GM12891 (cell line): ENCODE measurements at regions not wholly inside any gene's neighbourhood (a gene's known extent, or its start where the extent isn't known, plus 50 kb on each side); places are given as distances from the start of the nearest gene placed in this dataset.

Source experiments
- DNase-seq: peaks from one replicate; pipeline ENCODE4 v3.0.0; 2011; ENCODE audit warnings: low spot score; ENCODE audit not compliant: insufficient read length
- FAIRE-seq: peaks from 2 replicates; lab custom pipeline; 2011; peaks lifted over from hg19 to GRCh38; lab: Jason Lieb, UNC
- PAX5 ChIP-seq: IDR thresholded peaks from 2 replicates; pipeline ENCODE4 v1.6.1; 2011; ENCODE audit warnings: low read length, moderate library complexity, mild to moderate bottlenecking; ENCODE audit not compliant: insufficient read depth, severe bottlenecking
- POLR2A ChIP-seq: IDR thresholded peaks from 2 replicates; pipeline ENCODE4 v1.6.1; 2011; ENCODE audit warnings: low read depth, low read length, control low read depth
- POLR2AphosphoS5 ChIP-seq: IDR thresholded peaks from 2 replicates; pipeline ENCODE4 v1.6.1; 2011; ENCODE audit warnings: low read depth, low read length, control low read depth
- POU2F2 ChIP-seq: IDR thresholded peaks from 2 replicates; pipeline ENCODE4 v1.6.1; 2011; ENCODE audit warnings: low read depth, mild to moderate bottlenecking, control low read depth, low read length, moderate library complexity
- SPI1 ChIP-seq: IDR thresholded peaks from 2 replicates; pipeline ENCODE4 v1.6.1; 2011; ENCODE audit warnings: low read depth, low read length, control low read depth
- TAF1 ChIP-seq: IDR thresholded peaks from 2 replicates; pipeline ENCODE4 v1.6.1; 2011; ENCODE audit warnings: low read depth, low read length, control low read depth

GRCh38 chr17:83173914-83174361, 94.5 kb downstream of the METRNL start:
- DNase-seq = no peak
- FAIRE-seq = no peak
- TF ChIP-seq POLR2AphosphoS5 (no peak), PAX5 (no peak), TAF1 (no peak), POU2F2 (no peak), SPI1 (no peak), POLR2A (no peak)

GRCh38 chr17:83174362-83175118, 95.1 kb downstream of the METRNL start:
- FAIRE-seq (peak; percentile 96), DNase-seq (peak; percentile 71)
- TF ChIP-seq POU2F2 = no peak
- TF ChIP-seq SPI1 = no peak
- no peak for TF ChIP-seq POLR2A
- TF ChIP-seq POLR2AphosphoS5 = no peak
- no peak for TF ChIP-seq TAF1
- TF ChIP-seq PAX5 = no peak

DNA sequence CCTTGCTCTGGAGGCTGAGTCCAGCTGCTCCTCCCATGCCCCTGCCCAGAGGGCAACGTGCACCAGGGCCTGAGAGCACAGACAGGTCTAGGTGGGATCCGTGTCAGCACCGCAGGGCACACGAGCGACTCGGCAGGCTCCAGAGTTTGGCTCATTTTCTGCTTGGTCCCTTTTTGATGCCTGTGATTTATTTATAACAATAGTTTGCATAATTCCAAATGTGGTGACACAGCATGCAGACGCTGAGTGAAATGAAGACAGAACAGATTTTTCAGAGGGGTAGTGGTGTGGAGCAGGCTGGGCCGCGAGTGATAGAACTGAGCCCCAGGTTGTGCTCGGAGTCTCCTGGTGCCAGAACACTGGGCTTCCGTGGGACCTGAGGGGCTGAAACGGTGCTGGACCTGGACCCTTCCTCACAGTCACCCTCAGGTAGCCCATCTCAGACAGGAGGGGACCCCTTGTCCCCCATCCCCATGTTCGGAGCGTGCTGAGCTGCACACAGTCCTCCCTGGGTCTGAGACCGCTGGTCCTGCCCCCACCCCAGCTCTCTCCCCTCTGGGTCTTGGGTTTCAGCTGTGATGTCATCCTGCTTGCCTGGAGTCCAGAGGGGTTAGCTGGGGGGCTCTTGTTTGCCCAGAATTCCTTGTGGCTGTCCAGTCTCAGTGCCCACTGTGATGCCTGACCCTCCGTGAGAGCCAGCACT, 95.9 kb downstream of the METRNL start:
- TF ChIP-seq POU2F2 = peak; percentile 82; the same call in 1 of the 2 replicates
- TF ChIP-seq TAF1 = no peak
- FAIRE-seq (peak; percentile 87), DNase-seq (no peak)

DNA sequence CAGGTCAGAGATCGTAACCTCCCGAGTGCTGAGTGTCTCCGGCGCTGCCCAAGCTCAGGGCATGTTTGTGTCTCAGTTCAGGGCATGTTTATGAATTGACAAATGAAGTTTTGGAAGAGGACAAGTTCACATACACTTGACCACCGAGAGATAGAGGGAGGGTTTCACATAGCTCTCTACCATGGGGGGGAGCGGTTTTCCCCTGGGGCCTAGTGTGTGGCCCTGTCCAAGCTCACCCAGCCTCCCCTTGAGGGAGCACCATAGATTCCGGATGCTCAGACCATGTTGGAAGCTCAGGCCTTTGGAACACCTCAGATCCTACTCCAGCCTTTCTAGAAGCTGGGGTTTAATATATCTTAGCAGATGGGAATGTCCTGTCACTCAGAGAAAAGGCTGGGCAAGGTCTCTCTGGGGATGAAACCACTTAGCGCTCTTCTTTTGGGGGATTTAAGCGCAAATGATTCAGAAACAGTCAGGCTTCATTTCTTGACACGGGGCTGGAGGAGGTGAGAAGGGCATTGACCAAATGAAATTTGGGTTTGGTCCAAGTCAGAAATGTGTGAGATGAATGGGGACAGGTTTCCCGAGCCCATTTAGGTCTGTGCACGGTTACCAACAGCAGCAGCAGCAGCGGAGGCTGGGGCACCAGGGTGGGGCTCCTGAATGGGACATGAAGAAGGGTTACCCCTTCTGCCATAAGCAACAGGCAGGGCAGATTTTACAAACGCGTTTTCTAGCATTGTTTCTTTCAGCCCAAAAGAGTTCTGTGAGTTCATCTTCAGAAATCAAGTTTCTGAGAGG, 96.6 kb downstream of the METRNL start:
- TF ChIP-seq SPI1 (no peak), POLR2AphosphoS5 (no peak), POLR2A (no peak), TAF1 (no peak), POU2F2 (no peak), PAX5 (no peak)
- DNase-seq = no peak
- peak; percentile 70 for FAIRE-seq

GRCh38 chr17:83176623-83177583, 97.5 kb downstream of the METRNL start:
- FAIRE-seq (no peak), DNase-seq (no peak)
- no peak for TF ChIP-seq TAF1
- TF ChIP-seq POLR2AphosphoS5 = no peak
- TF ChIP-seq POLR2A = no peak
- TF ChIP-seq POU2F2 = no peak
- TF ChIP-seq SPI1 = no peak
- TF ChIP-seq PAX5 = no peak

GRCh38 chr17:83177611-83178532, 98.5 kb downstream of the METRNL start:
- TF ChIP-seq PAX5 = no peak
- TF ChIP-seq POLR2AphosphoS5 = no peak
- TF ChIP-seq SPI1 = no peak
- no peak for TF ChIP-seq POU2F2
- TF ChIP-seq POLR2A = no peak
- no peak for TF ChIP-seq TAF1
- DNase-seq (no peak), FAIRE-seq (no peak)

- no peak for FAIRE-seq
- no peak for DNase-seq
- TF ChIP-seq PAX5 = no peak
- TF ChIP-seq POU2F2 = no peak
Measured at GRCh38 chr17:83178533-83179304, 99.3 kb downstream of the METRNL start.
